Right lobe of liver (tissue), 4 donors: ENCODE measurements at regions not wholly inside any gene's neighbourhood (a gene's known extent, or its start where the extent isn't known, plus 50 kb on each side); places are given as distances from the start of the nearest gene placed in this dataset.

Experiments used
- CTCF ChIP-seq, 4 donors: fragments of 200-600 bp in 3 of 4; fragments of 450-650 bp in 1 of 4; IDR thresholded peaks; one replicate each; pipeline versions ENCODE4 v1.5.1 to v1.8.0; 2016 to 2022; ENCODE audit warnings: antibody characterized with exemption in 4 of 4, mild to moderate bottlenecking in 2 of 4
- POLR2A ChIP-seq: fragments of 450-650 bp; IDR thresholded peaks from one replicate; pipeline ENCODE4 v1.6.1; 2017; ENCODE audit warnings: antibody characterized with exemption, mild to moderate bottlenecking
- donor health status: DM: no; HTN: no; CAD: no.
- donor health status: DM: no; HTN: no; CAD: no.
- donor health status: DM: no; HTN: yes; CAD: no.

GRCh38 chr15:47652328-47652727 lies 65.0 kb upstream of the SEMA6D start:
- no peak for TF ChIP-seq CTCF (IDR thresholded peaks at IDR 0.05)
- no peak for TF ChIP-seq POLR2A
